Left lung (tissue), 4 donors: ENCODE measurements at regions not wholly inside any gene's neighbourhood (a gene's known extent, or its start where the extent isn't known, plus 50 kb on each side); places are given as distances from the start of the nearest gene placed in this dataset.
A peak's percentile ranks its signal among the peaks of the same experiment; 100 is the strongest.

Experiments
- ATAC-seq: fragments of 200-7000 bp; cut with Tn5 transposase; one replicate; pipeline ENCODE4 v1.9.1; 2020; ENCODE audit warnings: moderate library complexity
- DNase-seq, 4 donors: peaks; one replicate each; pipeline ENCODE4 v3.0.0-alpha.2; 2013 to 2020
- H3K27ac ChIP-seq, 2 donors: fragments of 200-600 bp; sonication (generic) in 1 of 2; one replicate each; pipeline versions ENCODE4 v1.5.0 to v1.8.0; 2020 to 2021
- H3K27me3 ChIP-seq, 2 donors: fragments of 200-600 bp; sonication (generic) in 1 of 2; one replicate each; pipeline versions ENCODE4 v1.5.0 to v1.8.0; 2020 to 2021
- H3K36me3 ChIP-seq, 2 donors: fragments of 200-600 bp; sonication (generic) in 1 of 2; one replicate each; pipeline versions ENCODE4 v1.5.0 to v1.8.0; 2020 to 2021
- H3K4me1 ChIP-seq, 2 donors: fragments of 200-600 bp; one replicate each; pipeline ENCODE4 v1.8.0; 2021
- H3K4me3 ChIP-seq, 2 donors: fragments of 200-600 bp; sonication (generic) in 1 of 2; one replicate each; pipeline versions ENCODE4 v1.5.0 to v1.8.0; 2020 to 2021; ENCODE audit warnings: mild to moderate bottlenecking in 1 of 2
- H3K9me3 ChIP-seq, 2 donors: fragments of 200-600 bp; sonication (generic) in 1 of 2; one replicate each; pipeline versions ENCODE4 v1.5.0 to v1.8.0; 2020 to 2021
- CTCF ChIP-seq, 2 donors: fragments of 200-600 bp; sonication (generic) in 1 of 2; IDR thresholded peaks; one replicate each; pipeline versions ENCODE4 v1.5.0 to v1.8.0; 2021; ENCODE audit warnings: antibody characterized with exemption in 2 of 2
- intact Hi-C, 2 donors: fragments of 100-400 bp; cut with DNase I; formaldehyde crosslinking; loops; one replicate each; pipeline versions ENCODE4 v1.11.2 to v1.14.2; 2022
- donor health status: DM: no; HTN: yes; CAD: no.
- donor health status: DM: no; HTN: no; CAD: no.

- DNase-seq: no peak
These were observed 577.5 kb upstream of the SORCS1 start for GRCh38 chr10:107741971-107742370.

DNA sequence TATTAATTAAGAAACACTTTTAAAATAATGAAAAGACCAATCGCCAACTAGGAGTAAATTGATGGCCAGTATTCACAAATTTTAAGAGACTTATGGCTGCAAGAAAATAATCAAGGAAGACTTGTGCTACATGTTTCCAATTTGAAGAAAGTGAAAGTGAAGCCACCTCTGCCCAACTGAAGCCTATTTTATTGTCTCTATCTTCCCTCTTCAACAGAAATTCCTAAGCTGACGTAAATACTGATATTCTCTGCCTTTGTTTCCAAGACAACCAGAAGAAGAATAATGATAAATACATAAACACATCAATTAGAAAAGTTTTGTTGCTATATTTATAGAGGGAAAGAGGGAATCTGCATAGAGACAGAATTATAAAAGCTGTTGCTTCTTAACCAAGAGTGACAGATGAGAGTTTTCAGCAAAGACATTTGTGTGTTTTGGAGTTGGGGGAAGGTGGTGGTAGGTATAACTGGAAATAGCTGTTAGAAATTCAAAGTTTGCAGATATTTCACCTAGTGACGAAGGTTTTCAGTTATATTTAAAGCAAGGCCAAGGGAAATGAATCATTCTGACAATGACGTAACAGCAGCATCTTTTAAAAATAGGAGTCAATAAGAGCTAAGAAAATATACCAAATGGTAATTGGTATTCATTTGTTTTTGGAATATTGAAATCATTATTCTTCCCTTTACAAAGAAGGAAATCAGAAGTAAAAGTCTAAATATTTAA is 576.6 kb upstream of the SORCS1 start:
- intact Hi-C loops: no loop called here
- TF ChIP-seq CTCF (IDR thresholded peaks at IDR 0.05): no peak
- no peaks in the 10 kb centered on the region for H3K36me3 ChIP-seq
- no peaks in the 10 kb centered on the region for H3K4me1 ChIP-seq
- H3K27me3 ChIP-seq: no peaks in the 10 kb centered on the region
- DNase-seq (no peak), ATAC-seq (no peak)
- no peak overlapping the region for H3K4me3 ChIP-seq
- no peaks in the 10 kb centered on the region for H3K9me3 ChIP-seq
- no peak overlapping the region for H3K27ac ChIP-seq

More at GRCh38 chr10:107741971-107742370, 577.5 kb upstream of the SORCS1 start:
- no peak overlapping the region for H3K4me3 ChIP-seq
- H3K4me1 ChIP-seq: no peaks in the 10 kb centered on the region
- intact Hi-C loops: no loop called here
- no peak overlapping the region for H3K27ac ChIP-seq
- H3K27me3 ChIP-seq: no peaks in the 10 kb centered on the region
- no peaks in the 10 kb centered on the region for H3K9me3 ChIP-seq
- ATAC-seq: no peak
- no peaks in the 10 kb centered on the region for H3K36me3 ChIP-seq
- TF ChIP-seq CTCF (IDR thresholded peaks at IDR 0.05): no peak

- no peak for ATAC-seq
- no peaks in the 10 kb centered on the region for H3K4me1 ChIP-seq
- no peak overlapping the region for H3K4me3 ChIP-seq
- TF ChIP-seq CTCF (IDR thresholded peaks at IDR 0.05): no peak
- intact Hi-C loops: no loop called here
- no peak overlapping the region for H3K27ac ChIP-seq
- H3K36me3 ChIP-seq: no peaks in the 10 kb centered on the region
- DNase-seq: no peak
- no peaks in the 10 kb centered on the region for H3K27me3 ChIP-seq
- H3K9me3 ChIP-seq: no peaks in the 10 kb centered on the region
These were observed 575.4 kb upstream of the SORCS1 start for GRCh38 chr10:107739951-107740350.

- peaks cover 0 to 16% of the 10 kb centered on the region in 2 donors for H3K9me3 ChIP-seq
- no peak overlapping the region for H3K4me3 ChIP-seq
- ATAC-seq: no peak
- no peak for TF ChIP-seq CTCF (IDR thresholded peaks at IDR 0.05)
- intact Hi-C loops: no loop called here
- no peaks in the 10 kb centered on the region for H3K27me3 ChIP-seq
- no peaks in the 10 kb centered on the region for H3K4me1 ChIP-seq
- no peak for DNase-seq
- H3K36me3 ChIP-seq: no peaks in the 10 kb centered on the region
- H3K27ac ChIP-seq: no peak overlapping the region
These were observed 569.0 kb upstream of the SORCS1 start for GRCh38 chr10:107733328-107734130.

- H3K36me3 ChIP-seq: no peaks in the 10 kb centered on the region
- DNase-seq (peak in 1 of 4 donors; percentile 37), ATAC-seq (no peak)
- no peaks in the 10 kb centered on the region for H3K4me1 ChIP-seq
- no peak for TF ChIP-seq CTCF (IDR thresholded peaks at IDR 0.05)
- H3K9me3 ChIP-seq: peaks cover 0 to 16% of the 10 kb centered on the region in 2 donors
- H3K4me3 ChIP-seq: no peak overlapping the region
- no peak overlapping the region for H3K27ac ChIP-seq
- intact Hi-C loops: no loop called here
- no peaks in the 10 kb centered on the region for H3K27me3 ChIP-seq
These were observed 567.5 kb upstream of the SORCS1 start for GRCh38 chr10:107732045-107732444.
